Fibroblast of skin of right biceps (primary cell): ENCODE measurements at regions not wholly inside any gene's neighbourhood (a gene's known extent, or its start where the extent isn't known, plus 50 kb on each side); places are given as distances from the start of the nearest gene placed in this dataset.

Experiments
- DNase-seq: peaks from one replicate; pipeline ENCODE4 v3.0.0-alpha.2; 2013

- no peak for DNase-seq
Observed at GRCh38 chr5:26828294-26828693, 210.1 kb downstream of the CDH9 start.

- no peak for DNase-seq
Observed at GRCh38 chr5:26813235-26813634, 225.2 kb downstream of the CDH9 start.

GRCh38 chr5:26812714-26813113, 225.7 kb downstream of the CDH9 start:
- DNase-seq, result no peak

GRCh38 chr5:26807231-26808199, 230.9 kb downstream of the CDH9 start:
- DNase-seq, result no peak

GRCh38 chr5:26805076-26805475, 233.3 kb downstream of the CDH9 start:
- DNase-seq, result no peak

DNA sequence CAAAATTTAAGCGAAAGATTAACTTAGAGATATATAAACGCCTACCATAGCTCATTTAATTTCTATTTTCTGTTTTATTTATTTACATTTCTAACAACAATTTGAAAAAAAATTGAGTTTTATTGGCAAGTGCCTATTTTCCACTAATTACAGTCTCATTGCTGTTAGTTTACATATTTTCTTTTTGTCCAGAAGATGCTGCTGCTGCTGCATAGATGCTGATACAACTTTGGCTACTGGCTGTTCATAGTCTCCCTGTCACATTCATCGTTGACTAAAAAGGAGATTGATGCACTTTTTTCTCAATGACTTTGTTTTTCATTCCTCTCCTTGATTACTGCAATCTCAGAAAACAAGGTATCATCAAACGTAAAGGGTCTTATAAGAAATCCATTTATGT, 235.4 kb downstream of the CDH9 start:
- DNase-seq, result no peak

DNA sequence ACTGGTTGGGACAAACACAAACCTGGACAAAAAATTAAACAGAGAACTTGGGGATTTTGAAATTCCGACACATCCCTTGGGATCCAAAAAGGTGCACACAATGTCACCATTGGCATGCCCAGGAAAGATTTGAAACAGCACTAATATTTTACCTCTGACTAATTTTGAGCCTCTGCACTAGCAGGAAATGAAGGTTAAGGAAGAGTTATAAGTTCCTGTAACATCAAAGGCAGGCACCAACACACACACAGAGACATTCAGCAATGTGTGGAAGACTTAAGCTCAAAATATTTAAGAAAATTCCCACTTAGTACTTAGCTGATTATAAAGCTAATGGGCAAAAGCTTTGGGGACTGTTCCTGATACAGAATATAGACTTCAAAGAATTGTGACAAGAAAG, 247.0 kb downstream of the CDH9 start:
- DNase-seq, result peak; percentile 5

DNA sequence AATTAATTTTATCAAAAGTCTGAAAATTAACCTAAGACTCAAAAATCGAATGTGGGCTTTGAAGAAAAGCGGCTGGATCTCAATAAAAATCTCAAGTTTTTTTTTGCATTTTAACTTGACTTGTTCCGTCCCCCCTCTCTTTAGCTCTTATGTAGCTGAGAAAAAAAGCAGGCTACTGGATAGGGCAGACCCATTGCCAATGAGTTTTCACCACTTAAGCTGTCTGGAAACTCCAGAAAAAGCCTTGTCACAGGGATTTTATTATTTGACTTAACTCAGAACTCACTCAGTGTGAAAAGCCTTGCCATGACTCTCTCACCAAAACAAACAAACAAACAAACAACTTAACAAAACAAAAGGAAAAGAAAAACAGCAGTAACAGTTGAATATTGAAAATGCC, 247.4 kb downstream of the CDH9 start:
- DNase-seq, result no peak

- no peak for DNase-seq
Observed at GRCh38 chr5:26763215-26763614, 275.2 kb downstream of the CDH9 start.

- DNase-seq, result no peak
Observed at GRCh38 chr5:26761446-26761845, 276.9 kb downstream of the CDH9 start.

DNA sequence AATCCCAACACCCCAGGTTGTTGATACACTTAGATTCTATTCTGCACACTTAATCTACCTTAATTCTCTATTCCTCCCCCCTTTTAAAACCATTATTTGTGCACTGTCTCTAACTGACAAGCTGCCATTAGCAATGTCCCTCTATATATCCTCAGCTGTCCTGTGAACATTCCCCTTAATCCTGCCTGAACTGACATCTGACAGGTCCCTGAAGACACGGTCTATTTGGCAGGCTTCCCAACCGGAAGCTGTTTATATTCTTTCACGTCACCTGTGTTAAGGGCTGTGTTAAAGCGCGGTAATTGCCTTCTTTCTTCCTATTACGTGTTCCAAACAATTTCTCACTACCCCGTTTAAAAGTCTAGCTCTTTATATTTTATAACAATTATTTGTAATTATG, 277.3 kb downstream of the CDH9 start:
- no peak for DNase-seq

- DNase-seq, result no peak
Observed at GRCh38 chr5:26757941-26758340, 280.4 kb downstream of the CDH9 start.

GRCh38 chr5:26749829-26750228, 288.6 kb downstream of the CDH9 start:
- DNase-seq, result no peak

GRCh38 chr5:26740182-26740581, 298.2 kb downstream of the CDH9 start:
- no peak for DNase-seq

DNA sequence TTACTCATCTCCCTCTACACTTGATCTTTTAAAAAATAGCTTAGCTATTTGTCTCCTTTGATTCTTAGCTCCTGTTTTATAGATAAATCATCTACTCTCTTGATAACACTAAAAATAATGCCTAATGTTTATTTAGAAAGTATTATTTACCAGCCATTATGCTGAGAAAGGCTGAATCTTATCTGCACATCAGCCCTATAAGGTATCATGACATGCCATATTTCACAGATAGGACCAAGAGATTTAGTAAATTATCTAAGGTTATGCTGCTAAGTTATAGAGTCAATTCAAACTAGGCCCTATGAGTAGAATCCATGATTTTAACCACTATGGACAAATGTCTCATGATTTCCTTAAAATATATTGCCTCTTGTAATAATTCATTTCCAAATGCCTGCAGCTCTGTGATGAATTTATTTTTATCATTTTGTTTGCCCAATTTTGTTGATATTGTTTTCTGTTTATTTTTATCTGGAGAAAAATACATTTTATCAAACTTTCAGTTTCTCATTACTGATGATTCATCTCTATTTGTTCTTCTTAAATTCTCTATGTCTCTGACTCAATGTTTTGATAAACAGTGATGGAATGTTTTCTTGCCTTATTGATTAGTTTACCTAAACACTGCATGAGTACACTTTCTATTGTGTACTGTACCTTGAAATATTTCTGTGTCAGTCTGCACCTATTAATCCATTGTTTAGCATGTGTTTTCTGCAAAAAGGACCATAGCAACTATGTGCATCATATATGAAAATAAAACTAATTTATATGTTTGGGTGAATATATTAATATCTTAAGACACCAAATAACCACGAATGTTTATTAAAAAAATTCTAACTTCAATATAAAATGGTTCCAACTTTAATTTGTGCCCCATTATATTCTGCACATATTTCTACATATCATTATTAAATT, 300.8 kb downstream of the CDH9 start:
- DNase-seq, result no peak

DNA sequence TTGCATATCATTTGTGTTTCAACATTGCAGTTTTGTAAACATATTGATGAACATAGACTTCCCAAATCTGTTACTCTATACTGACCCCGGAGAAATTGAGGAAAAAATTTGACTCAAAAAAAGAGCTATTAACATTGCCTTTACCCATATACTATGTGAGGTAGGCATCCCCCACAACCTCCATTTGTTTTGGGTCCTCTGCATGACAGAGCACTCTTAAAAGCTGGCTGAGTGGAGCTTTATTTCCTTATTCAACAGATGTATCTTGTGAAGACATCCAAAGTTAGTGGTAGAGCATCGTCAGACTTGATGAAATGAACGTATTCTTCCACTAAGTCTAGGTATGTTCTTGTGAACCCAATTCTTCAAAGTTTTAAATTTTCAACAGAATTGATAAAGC, 310.5 kb downstream of the CDH9 start:
- DNase-seq, result no peak

GRCh38 chr5:26719803-26720202, 318.6 kb downstream of the CDH9 start:
- DNase-seq, result no peak

DNA sequence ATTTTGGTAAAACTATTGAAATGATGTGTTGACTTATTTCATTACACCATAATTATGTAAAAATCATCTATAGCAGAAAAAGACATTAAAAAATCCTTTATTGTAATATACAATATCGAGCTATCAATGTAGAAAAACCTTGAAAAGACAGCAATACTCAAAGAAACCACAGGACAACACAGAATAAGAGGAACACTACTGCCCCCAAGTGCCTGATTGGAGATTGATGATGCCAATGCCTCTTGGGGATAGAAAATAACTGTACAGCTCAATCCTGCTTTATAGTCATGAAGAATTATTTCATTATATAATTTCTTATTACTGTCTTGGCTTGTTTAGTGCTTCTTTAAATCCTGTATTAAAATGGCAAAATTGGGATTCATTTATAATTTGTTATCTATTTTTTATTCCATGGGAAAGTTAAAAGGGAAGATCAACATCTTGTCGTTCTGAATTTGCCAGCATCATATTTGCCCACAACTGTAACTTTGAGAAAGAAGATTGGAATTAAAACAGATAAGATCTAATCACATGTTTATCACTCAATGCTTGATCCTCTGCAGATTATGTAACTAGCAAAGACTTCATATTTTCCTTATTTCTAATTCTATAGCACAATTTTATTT, 337.5 kb downstream of the CDH9 start:
- DNase-seq, result peak; percentile 1

- DNase-seq, result no peak
Observed at GRCh38 chr5:26692952-26693351, 345.4 kb downstream of the CDH9 start.

DNA sequence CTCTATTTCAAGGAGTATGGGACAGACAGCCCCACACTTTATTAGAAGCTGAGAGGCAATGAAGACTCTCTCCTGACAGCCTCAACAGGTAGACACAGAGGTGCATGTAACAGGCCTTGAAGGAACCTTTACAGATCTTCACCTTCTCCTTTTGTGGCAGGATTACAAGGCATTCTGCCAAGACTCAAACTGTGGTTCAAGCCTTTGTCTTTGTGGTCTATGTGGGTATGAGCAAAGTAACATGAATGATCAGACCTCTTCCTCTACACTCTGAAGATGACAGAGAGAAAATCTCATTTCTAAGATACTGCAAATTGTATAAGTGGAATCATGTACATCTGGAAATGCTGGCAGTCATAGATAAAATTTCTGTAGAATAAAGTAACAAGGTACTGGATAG, 346.9 kb downstream of the CDH9 start:
- no peak for DNase-seq

GRCh38 chr5:26690511-26690910, 347.9 kb downstream of the CDH9 start:
- DNase-seq, result no peak

DNA sequence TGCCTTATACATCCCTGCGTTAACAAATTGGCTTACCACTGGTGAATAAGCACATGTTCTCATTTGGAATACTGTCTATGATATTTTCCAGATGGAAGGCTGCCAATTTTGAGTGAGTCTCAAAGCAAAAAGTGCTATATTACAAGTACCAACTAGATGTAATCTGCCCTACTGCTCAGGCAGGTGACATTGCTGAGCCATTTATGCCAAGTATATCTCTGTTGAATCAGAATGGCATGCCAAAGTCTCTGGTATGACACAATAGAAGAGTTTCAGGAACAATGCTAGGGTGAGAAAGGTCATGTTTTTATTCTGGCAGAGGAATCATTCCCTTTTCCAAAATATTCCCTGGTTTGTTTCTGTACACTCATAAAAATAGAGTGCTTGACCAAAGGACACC, 356.5 kb downstream of the CDH9 start:
- DNase-seq, result no peak

- no peak for DNase-seq
Observed at GRCh38 chr5:26674846-26675245, 363.5 kb downstream of the CDH9 start.
